Activated CD4-positive, alpha-beta T cell treated with anti-CD3 and anti-CD28 coated beads for 4 hours (primary cell): ENCODE measurements at regions not wholly inside any gene's neighbourhood (a gene's known extent, or its start where the extent isn't known, plus 50 kb on each side); places are given as distances from the start of the nearest gene placed in this dataset.
"Not testable (repeated sequence)": the region's sequence is repeated elsewhere in the genome, so short reads cannot be mapped to it uniquely, and the experiment has no call there.

Experiments
- DNase-seq, 2 donors: peaks; one replicate each; pipeline ENCODE4 v3.0.0-alpha.2; 2020

GRCh38 chr2:38482710-38483109 is 105.6 kb upstream of the ATL2 start:
- DNase-seq = not testable (repeated sequence)

- DNase-seq = no peak
Measured at GRCh38 chr2:38480617-38481016, 103.5 kb upstream of the ATL2 start.

GRCh38 chr2:38477006-38477405 is 99.9 kb upstream of the ATL2 start:
- no peak for DNase-seq

GRCh38 chr2:38475567-38475881 is 98.5 kb upstream of the ATL2 start:
- no peak for DNase-seq

GRCh38 chr2:38474715-38475566 is 97.9 kb upstream of the ATL2 start:
- no peak for DNase-seq

- DNase-seq = no peak
Measured at GRCh38 chr2:38474021-38474456, 97.0 kb upstream of the ATL2 start.

GRCh38 chr2:38473333-38474005 is 96.4 kb upstream of the ATL2 start:
- DNase-seq = no peak

GRCh38 chr2:38470115-38470514 is 93.0 kb upstream of the ATL2 start:
- no peak for DNase-seq

GRCh38 chr2:38467768-38468455 is 90.8 kb upstream of the ATL2 start:
- DNase-seq = no peak

- DNase-seq = no peak
Measured at GRCh38 chr2:38466876-38467767, 90.0 kb upstream of the ATL2 start.

GRCh38 chr2:38466409-38466808 is 89.3 kb upstream of the ATL2 start:
- no peak for DNase-seq

- DNase-seq = peak in 1 of 2 donors; percentile 15
Measured at GRCh38 chr2:38465789-38466127, 88.7 kb upstream of the ATL2 start.

GRCh38 chr2:38464971-38465788 is 88.1 kb upstream of the ATL2 start:
- no peak for DNase-seq

- no peak for DNase-seq
Measured at GRCh38 chr2:38463752-38464151, 86.7 kb upstream of the ATL2 start.

GRCh38 chr2:38462121-38462661 is 85.1 kb upstream of the ATL2 start:
- DNase-seq = no peak

GRCh38 chr2:38461470-38461869 is 84.4 kb upstream of the ATL2 start:
- no peak for DNase-seq

GRCh38 chr2:38460313-38460712 is 83.2 kb upstream of the ATL2 start:
- no peak for DNase-seq

- no peak for DNase-seq
Measured at GRCh38 chr2:38454081-38454480, 77.0 kb upstream of the ATL2 start.

- DNase-seq = not testable (repeated sequence)
Measured at GRCh38 chr2:38451778-38452177, 74.7 kb upstream of the ATL2 start.

- no peak for DNase-seq
Measured at GRCh38 chr2:38450509-38450908, 73.4 kb upstream of the ATL2 start.

- DNase-seq = no peak
Measured at GRCh38 chr2:38448692-38449410, 71.8 kb upstream of the ATL2 start.
